ENCODE measurements at regions not wholly inside any gene's neighbourhood (a gene's known extent, or its start where the extent isn't known, plus 50 kb on each side); places are given as distances from the start of the nearest gene placed in this dataset.

DNA sequence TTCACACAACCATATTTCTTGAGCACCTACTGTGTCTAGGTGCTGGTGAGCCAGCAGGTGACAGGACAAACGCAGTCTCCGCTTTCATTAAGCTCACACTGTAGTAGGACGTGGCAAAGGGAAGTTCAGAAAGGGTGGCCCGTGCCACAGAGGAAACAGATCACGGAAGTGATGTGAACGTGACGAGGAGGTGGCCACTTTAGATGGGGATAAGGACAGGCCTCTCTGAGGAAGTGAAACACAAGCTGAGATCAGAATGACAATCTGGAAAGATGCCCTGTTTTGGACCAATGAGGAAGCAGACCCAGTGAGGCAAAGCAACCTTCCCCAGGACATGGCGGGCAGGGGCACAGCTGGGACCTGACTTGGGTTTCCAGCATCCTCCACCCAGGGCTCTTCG lies 127.4 kb upstream of the PRMT8 start:
- Mint-ChIP-seq H3K27me3 (ENCODE audit: low read depth) (peaks cover 14% of the 10 kb centered on the region), H3K36me3 (no peaks in the 10 kb centered on the region), H3K4me1 (peaks cover 11% of the 10 kb centered on the region), H3K9me3 (no peaks in the 10 kb centered on the region), H3K4me3 (no peak overlapping the region), H3K27ac (no peak overlapping the region)
- CTCF ChIA-PET: no interaction called here
- ATAC-seq (no peak), DNase-seq (ENCODE audit: low spot score) (no peak)
- TF ChIP-seq CREM (CRISPR knock-in tag; IDR thresholded peaks at IDR 0.05) (no peak), NR1H2 (CRISPR knock-in tag; IDR thresholded peaks at IDR 0.05) (no peak), ZNF232 (CRISPR knock-in tag; IDR thresholded peaks at IDR 0.05) (no peak), ZBTB21 (CRISPR knock-in tag; IDR thresholded peaks at IDR 0.05; ENCODE audit: borderline replicate concordance) (no peak), NFYB (CRISPR knock-in tag; conservative IDR thresholded peaks at IDR 0.05; ENCODE audit: low read depth) (no peak), PRDM15 (CRISPR knock-in tag; IDR thresholded peaks at IDR 0.05) (no peak), JUN (CRISPR knock-in tag; IDR thresholded peaks at IDR 0.05) (no peak), NR2C2 (CRISPR knock-in tag; IDR thresholded peaks at IDR 0.05) (no peak), CDX4 (CRISPR knock-in tag; IDR thresholded peaks at IDR 0.05; ENCODE audit: borderline replicate concordance) (no peak), CBFB (CRISPR knock-in tag; IDR thresholded peaks at IDR 0.05; ENCODE audit: low read depth) (no peak), USF2 (CRISPR knock-in tag; IDR thresholded peaks at IDR 0.05) (no peak), SMAD4 (CRISPR knock-in tag; IDR thresholded peaks at IDR 0.05) (no peak), NFATC4 (CRISPR knock-in tag; IDR thresholded peaks at IDR 0.05) (no peak), NR3C1 (CRISPR knock-in tag; conservative IDR thresholded peaks at IDR 0.05; ENCODE audit: low read depth) (no peak), NFE2L1 (CRISPR knock-in tag; IDR thresholded peaks at IDR 0.05) (no peak)
- TF ChIP-seq, protein P1, sequence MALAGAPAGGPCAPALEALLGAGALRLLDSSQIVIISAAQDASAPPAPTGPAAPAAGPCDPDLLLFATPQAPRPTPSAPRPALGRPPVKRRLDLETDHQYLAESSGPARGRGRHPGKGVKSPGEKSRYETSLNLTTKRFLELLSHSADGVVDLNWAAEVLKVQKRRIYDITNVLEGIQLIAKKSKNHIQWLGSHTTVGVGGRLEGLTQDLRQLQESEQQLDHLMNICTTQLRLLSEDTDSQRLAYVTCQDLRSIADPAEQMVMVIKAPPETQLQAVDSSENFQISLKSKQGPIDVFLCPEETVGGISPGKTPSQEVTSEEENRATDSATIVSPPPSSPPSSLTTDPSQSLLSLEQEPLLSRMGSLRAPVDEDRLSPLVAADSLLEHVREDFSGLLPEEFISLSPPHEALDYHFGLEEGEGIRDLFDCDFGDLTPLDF (CRISPR knock-in tag; IDR thresholded peaks at IDR 0.05): no peak
- TF ChIP-seq, protein P2, sequence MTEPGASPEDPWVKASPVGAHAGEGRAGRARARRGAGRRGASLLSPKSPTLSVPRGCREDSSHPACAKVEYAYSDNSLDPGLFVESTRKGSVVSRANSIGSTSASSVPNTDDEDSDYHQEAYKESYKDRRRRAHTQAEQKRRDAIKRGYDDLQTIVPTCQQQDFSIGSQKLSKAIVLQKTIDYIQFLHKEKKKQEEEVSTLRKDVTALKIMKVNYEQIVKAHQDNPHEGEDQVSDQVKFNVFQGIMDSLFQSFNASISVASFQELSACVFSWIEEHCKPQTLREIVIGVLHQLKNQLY (CRISPR knock-in tag; IDR thresholded peaks at IDR 0.05): no peak
- TF ChIP-seq, protein P3, sequence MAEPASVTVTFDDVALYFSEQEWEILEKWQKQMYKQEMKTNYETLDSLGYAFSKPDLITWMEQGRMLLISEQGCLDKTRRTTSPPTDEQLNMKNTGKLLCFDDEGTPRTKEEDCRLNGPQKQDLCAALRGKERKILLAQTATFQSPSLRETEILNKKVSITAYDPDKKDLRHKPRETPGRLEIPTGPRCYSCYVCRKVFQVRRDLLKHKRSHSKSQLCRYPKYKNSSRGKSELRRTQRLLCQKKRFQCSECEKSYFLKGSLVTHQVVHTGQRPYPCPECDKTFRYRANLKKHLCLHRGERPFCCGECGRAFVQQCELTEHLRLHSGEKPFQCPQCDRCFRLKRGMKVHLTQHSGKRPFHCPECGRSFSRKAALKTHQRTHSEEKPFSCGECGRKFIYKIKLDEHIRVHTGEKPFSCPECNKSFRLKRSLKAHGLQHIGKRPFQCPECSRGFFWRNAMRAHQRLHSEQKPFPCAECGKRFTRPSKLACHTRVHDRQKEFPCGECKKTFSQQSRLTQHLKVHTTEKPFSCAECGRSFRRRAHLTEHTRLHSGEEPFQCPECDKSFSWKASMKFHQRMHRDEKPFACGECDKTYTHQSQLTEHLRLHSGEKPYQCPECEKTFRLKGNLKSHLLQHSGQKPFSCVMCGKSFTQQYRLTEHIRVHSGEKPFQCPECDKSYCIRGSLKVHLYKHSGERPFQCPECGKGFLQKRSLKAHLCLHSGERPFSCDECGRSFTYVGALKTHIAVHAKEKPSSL (CRISPR knock-in tag; conservative IDR thresholded peaks at IDR 0.05): no peak
- TF ChIP-seq, protein P4, sequence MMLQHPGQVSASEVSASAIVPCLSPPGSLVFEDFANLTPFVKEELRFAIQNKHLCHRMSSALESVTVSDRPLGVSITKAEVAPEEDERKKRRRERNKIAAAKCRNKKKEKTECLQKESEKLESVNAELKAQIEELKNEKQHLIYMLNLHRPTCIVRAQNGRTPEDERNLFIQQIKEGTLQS (CRISPR knock-in tag; conservative IDR thresholded peaks at IDR 0.05): no peak
- POLR2A ChIA-PET: no interaction called here

Data from WTC11 (cell line).